Breast epithelium (tissue), 3 donors: ENCODE measurements at regions not wholly inside any gene's neighbourhood (a gene's known extent, or its start where the extent isn't known, plus 50 kb on each side); places are given as distances from the start of the nearest gene placed in this dataset.

Experiments
- CTCF ChIP-seq, 3 donors: fragments of 450-650 bp; IDR thresholded peaks; one replicate each; pipeline ENCODE4 v1.5.1; 2016 to 2017; ENCODE audit warnings: antibody characterized with exemption in 3 of 3, mild to moderate bottlenecking in 3 of 3, moderate library complexity in 3 of 3
- POLR2A ChIP-seq: fragments of 450-650 bp; IDR thresholded peaks from one replicate; pipeline ENCODE4 v1.6.1; 2016; ENCODE audit warnings: antibody characterized with exemption, mild to moderate bottlenecking, moderate library complexity
- POLR2AphosphoS5 ChIP-seq, 3 donors: sonication (generic); formaldehyde crosslinking; IDR thresholded peaks; one replicate each; pipeline ENCODE4 v1.6.1; 2017; ENCODE audit warnings: antibody characterized with exemption in 3 of 3

- TF ChIP-seq POLR2AphosphoS5 (IDR thresholded peaks at IDR 0.05) (no peak), CTCF (IDR thresholded peaks at IDR 0.05) (no peak), POLR2A (no peak)
These were observed 401.2 kb upstream of the C2CD4B start for GRCh38 chr15:62566248-62566647.
